NCI-H446 (cell line): ENCODE measurements at regions not wholly inside any gene's neighbourhood (a gene's known extent, or its start where the extent isn't known, plus 50 kb on each side); places are given as distances from the start of the nearest gene placed in this dataset.
"Not testable (repeated sequence)": the region's sequence is repeated elsewhere in the genome, so short reads cannot be mapped to it uniquely, and the experiment has no call there.

Experiments
- DNase-seq, 2 experiments: peaks; one replicate each; lab custom pipeline; 2025; lab: John Stamatoyannopoulos, UW

- DNase-seq: not testable (repeated sequence)
Measured at GRCh38 chr14:34381304-34381703, 80.7 kb downstream of the SPTSSA start.

GRCh38 chr14:34380471-34380845, 81.6 kb downstream of the SPTSSA start:
- DNase-seq: no peak

GRCh38 chr14:34379816-34380470, 82.1 kb downstream of the SPTSSA start:
- DNase-seq: no peak

GRCh38 chr14:34376649-34377267, 85.3 kb downstream of the SPTSSA start:
- no peak for DNase-seq

GRCh38 chr14:34374998-34375740, 86.9 kb downstream of the SPTSSA start:
- DNase-seq: no peak

GRCh38 chr14:34373191-34373590, 88.8 kb downstream of the SPTSSA start:
- no peak for DNase-seq

GRCh38 chr14:34372786-34373185, 89.3 kb downstream of the SPTSSA start:
- no peak for DNase-seq

GRCh38 chr14:34369648-34370030, 92.4 kb downstream of the SPTSSA start:
- DNase-seq: no peak

GRCh38 chr14:34368971-34369647, 92.9 kb downstream of the SPTSSA start:
- no peak for DNase-seq

GRCh38 chr14:34368115-34368970, 93.7 kb downstream of the SPTSSA start:
- no peak for DNase-seq

GRCh38 chr14:34365309-34365915, 96.6 kb downstream of the SPTSSA start:
- peak in 1 of 2 experiments; percentile 27 for DNase-seq

- no peak for DNase-seq
Measured at GRCh38 chr14:34364201-34364600, 97.8 kb downstream of the SPTSSA start.

GRCh38 chr14:34363733-34364134, 98.3 kb downstream of the SPTSSA start:
- DNase-seq: no peak

- DNase-seq: no peak
Measured at GRCh38 chr14:34362641-34363251, 99.3 kb downstream of the SPTSSA start.

GRCh38 chr14:34361504-34362011, 100.5 kb downstream of the SPTSSA start:
- DNase-seq: no peak

GRCh38 chr14:34359420-34360117, 102.5 kb downstream of the SPTSSA start:
- DNase-seq: no peak

- DNase-seq: peak in 1 of 2 experiments; percentile 55
Measured at GRCh38 chr14:34356264-34356654, 105.8 kb downstream of the SPTSSA start.

- DNase-seq: peak; percentile 71 to 93
Measured at GRCh38 chr14:34355584-34356263, 106.3 kb downstream of the SPTSSA start.

- peak; percentile 48 to 82 for DNase-seq
Measured at GRCh38 chr14:34354556-34354955, 107.5 kb downstream of the SPTSSA start.
